ENCODE measurements at regions not wholly inside any gene's neighbourhood (a gene's known extent, or its start where the extent isn't known, plus 50 kb on each side); places are given as distances from the start of the nearest gene placed in this dataset.

DNA sequence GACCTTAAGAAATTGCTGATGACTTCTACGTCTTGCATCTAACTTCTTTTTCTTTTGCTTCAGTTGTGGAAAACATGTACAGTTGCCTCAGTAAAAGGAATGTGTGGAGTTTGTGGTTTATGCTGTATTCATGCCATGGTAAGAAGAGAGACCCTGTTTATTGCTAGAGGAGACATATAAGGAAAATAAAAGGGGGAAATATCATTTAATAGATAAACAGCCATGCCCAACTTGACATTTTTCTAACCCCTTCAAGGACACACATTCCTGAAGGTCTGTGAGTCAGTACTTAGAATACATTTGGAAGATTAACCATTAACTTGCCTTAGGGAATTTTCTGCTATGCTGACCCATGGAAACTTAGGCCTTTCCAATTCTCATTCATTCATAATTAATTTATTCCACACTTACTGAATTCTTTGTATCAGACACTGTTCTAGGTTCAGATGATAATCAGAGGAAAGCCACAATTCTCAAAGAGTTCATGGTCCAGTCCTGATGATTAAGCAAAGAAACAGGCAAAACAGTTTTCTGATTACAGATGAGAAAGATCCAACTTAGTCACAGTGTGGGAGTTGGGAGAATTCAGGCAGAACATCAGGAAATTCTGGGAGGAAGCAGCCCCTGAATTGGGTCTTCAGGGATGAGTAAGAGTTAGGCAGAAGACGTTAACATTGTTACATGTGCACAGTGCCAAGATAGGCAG lies 329.8 kb upstream of the RASGRP1 start (continued):
- TF ChIP-seq, protein P1, sequence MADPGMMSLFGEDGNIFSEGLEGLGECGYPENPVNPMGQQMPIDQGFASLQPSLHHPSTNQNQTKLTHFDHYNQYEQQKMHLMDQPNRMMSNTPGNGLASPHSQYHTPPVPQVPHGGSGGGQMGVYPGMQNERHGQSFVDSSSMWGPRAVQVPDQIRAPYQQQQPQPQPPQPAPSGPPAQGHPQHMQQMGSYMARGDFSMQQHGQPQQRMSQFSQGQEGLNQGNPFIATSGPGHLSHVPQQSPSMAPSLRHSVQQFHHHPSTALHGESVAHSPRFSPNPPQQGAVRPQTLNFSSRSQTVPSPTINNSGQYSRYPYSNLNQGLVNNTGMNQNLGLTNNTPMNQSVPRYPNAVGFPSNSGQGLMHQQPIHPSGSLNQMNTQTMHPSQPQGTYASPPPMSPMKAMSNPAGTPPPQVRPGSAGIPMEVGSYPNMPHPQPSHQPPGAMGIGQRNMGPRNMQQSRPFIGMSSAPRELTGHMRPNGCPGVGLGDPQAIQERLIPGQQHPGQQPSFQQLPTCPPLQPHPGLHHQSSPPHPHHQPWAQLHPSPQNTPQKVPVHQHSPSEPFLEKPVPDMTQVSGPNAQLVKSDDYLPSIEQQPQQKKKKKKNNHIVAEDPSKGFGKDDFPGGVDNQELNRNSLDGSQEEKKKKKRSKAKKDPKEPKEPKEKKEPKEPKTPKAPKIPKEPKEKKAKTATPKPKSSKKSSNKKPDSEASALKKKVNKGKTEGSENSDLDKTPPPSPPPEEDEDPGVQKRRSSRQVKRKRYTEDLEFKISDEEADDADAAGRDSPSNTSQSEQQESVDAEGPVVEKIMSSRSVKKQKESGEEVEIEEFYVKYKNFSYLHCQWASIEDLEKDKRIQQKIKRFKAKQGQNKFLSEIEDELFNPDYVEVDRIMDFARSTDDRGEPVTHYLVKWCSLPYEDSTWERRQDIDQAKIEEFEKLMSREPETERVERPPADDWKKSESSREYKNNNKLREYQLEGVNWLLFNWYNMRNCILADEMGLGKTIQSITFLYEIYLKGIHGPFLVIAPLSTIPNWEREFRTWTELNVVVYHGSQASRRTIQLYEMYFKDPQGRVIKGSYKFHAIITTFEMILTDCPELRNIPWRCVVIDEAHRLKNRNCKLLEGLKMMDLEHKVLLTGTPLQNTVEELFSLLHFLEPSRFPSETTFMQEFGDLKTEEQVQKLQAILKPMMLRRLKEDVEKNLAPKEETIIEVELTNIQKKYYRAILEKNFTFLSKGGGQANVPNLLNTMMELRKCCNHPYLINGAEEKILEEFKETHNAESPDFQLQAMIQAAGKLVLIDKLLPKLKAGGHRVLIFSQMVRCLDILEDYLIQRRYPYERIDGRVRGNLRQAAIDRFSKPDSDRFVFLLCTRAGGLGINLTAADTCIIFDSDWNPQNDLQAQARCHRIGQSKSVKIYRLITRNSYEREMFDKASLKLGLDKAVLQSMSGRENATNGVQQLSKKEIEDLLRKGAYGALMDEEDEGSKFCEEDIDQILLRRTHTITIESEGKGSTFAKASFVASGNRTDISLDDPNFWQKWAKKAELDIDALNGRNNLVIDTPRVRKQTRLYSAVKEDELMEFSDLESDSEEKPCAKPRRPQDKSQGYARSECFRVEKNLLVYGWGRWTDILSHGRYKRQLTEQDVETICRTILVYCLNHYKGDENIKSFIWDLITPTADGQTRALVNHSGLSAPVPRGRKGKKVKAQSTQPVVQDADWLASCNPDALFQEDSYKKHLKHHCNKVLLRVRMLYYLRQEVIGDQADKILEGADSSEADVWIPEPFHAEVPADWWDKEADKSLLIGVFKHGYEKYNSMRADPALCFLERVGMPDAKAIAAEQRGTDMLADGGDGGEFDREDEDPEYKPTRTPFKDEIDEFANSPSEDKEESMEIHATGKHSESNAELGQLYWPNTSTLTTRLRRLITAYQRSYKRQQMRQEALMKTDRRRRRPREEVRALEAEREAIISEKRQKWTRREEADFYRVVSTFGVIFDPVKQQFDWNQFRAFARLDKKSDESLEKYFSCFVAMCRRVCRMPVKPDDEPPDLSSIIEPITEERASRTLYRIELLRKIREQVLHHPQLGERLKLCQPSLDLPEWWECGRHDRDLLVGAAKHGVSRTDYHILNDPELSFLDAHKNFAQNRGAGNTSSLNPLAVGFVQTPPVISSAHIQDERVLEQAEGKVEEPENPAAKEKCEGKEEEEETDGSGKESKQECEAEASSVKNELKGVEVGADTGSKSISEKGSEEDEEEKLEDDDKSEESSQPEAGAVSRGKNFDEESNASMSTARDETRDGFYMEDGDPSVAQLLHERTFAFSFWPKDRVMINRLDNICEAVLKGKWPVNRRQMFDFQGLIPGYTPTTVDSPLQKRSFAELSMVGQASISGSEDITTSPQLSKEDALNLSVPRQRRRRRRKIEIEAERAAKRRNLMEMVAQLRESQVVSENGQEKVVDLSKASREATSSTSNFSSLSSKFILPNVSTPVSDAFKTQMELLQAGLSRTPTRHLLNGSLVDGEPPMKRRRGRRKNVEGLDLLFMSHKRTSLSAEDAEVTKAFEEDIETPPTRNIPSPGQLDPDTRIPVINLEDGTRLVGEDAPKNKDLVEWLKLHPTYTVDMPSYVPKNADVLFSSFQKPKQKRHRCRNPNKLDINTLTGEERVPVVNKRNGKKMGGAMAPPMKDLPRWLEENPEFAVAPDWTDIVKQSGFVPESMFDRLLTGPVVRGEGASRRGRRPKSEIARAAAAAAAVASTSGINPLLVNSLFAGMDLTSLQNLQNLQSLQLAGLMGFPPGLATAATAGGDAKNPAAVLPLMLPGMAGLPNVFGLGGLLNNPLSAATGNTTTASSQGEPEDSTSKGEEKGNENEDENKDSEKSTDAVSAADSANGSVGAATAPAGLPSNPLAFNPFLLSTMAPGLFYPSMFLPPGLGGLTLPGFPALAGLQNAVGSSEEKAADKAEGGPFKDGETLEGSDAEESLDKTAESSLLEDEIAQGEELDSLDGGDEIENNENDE (IDR thresholded peaks at IDR 0.05; ENCODE audit: insufficient replicate concordance, low read length), result no peak
- TF ChIP-seq POU5F1 (IDR thresholded peaks at IDR 0.05; ENCODE audit: low read depth, low read length) (no peak), KDM5A (IDR thresholded peaks at IDR 0.05; ENCODE audit: low read length) (no peak), NRF1 (IDR thresholded peaks at IDR 0.05; ENCODE audit: low read depth, low read length) (no peak), EGR1 (IDR thresholded peaks at IDR 0.05; ENCODE audit: borderline replicate concordance, low read depth, low read length) (no peak), FOSL1 (IDR thresholded peaks at IDR 0.05; ENCODE audit: insufficient read depth, low read depth, low read length) (no peak), CHD1 (IDR thresholded peaks at IDR 0.05; ENCODE audit: low read depth, low read length) (no peak)
